ENCODE measurements at regions not wholly inside any gene's neighbourhood (a gene's known extent, or its start where the extent isn't known, plus 50 kb on each side); places are given as distances from the start of the nearest gene placed in this dataset.

GRCh38 chr13:63873936-63874335 is 2458.3 kb upstream of the PCDH20 start:
- ATAC-seq: no peak
- no peak for DNase-seq
- Histone ChIP-seq H3K4me1 (ENCODE audit: low read depth) (no peaks in the 10 kb centered on the region), H3K9me3 (peaks cover 49% of the 10 kb centered on the region), H3K36me3 (ENCODE audit: low read depth) (no peaks in the 10 kb centered on the region), H3K4me3 (no peak overlapping the region)
- no peak for TF ChIP-seq CTCF (IDR thresholded peaks at IDR 0.05)
- intact Hi-C loops (cut with DNase I, micrococcal nuclease): no loop called here

GRCh38 chr13:63864171-63864902 is 2448.7 kb upstream of the PCDH20 start:
- intact Hi-C loops (cut with DNase I, micrococcal nuclease): no loop called here
- ATAC-seq: no peak
- H3K4me1 ChIP-seq (ENCODE audit: low read depth): no peaks in the 10 kb centered on the region
- no peaks in the 10 kb centered on the region for H3K36me3 ChIP-seq (ENCODE audit: low read depth)
- no peak for TF ChIP-seq CTCF (IDR thresholded peaks at IDR 0.05)
- H3K9me3 ChIP-seq: peaks cover 61% of the 10 kb centered on the region
- no peak overlapping the region for H3K4me3 ChIP-seq
- DNase-seq: no peak

GRCh38 chr13:63855457-63856118 is 2439.9 kb upstream of the PCDH20 start:
- no peak for DNase-seq
- peaks cover 22% of the 10 kb centered on the region for H3K9me3 ChIP-seq
- H3K4me1 ChIP-seq (ENCODE audit: low read depth): no peaks in the 10 kb centered on the region
- no peak for TF ChIP-seq CTCF (IDR thresholded peaks at IDR 0.05)
- no peak for ATAC-seq
- no peak overlapping the region for H3K4me3 ChIP-seq
- intact Hi-C loops (cut with DNase I, micrococcal nuclease): no loop called here
- H3K36me3 ChIP-seq (ENCODE audit: low read depth): no peaks in the 10 kb centered on the region

- intact Hi-C loops (cut with DNase I, micrococcal nuclease): no loop called here
- Histone ChIP-seq H3K4me1 (ENCODE audit: low read depth) (no peaks in the 10 kb centered on the region), H3K36me3 (ENCODE audit: low read depth) (no peaks in the 10 kb centered on the region), H3K4me3 (no peak overlapping the region), H3K9me3 (peaks cover 5% of the 10 kb centered on the region)
- ATAC-seq (no peak), DNase-seq (no peak)
- TF ChIP-seq CTCF (IDR thresholded peaks at IDR 0.05): no peak
Observed at GRCh38 chr13:63853816-63854215, 2438.2 kb upstream of the PCDH20 start.

- intact Hi-C loops (cut with DNase I, micrococcal nuclease): no loop called here
- H3K4me3 ChIP-seq: no peak overlapping the region
- ATAC-seq (no peak), DNase-seq (no peak)
- peaks cover 19% of the 10 kb centered on the region for H3K9me3 ChIP-seq
- no peak for TF ChIP-seq CTCF (IDR thresholded peaks at IDR 0.05)
- H3K4me1 ChIP-seq (ENCODE audit: low read depth): no peaks in the 10 kb centered on the region
- no peaks in the 10 kb centered on the region for H3K36me3 ChIP-seq (ENCODE audit: low read depth)
Observed at GRCh38 chr13:63851526-63851925, 2435.9 kb upstream of the PCDH20 start.

All from mucosa of descending colon (tissue), 3 donors.